ENCODE measurements at regions not wholly inside any gene's neighbourhood (a gene's known extent, or its start where the extent isn't known, plus 50 kb on each side); places are given as distances from the start of the nearest gene placed in this dataset.

DNA sequence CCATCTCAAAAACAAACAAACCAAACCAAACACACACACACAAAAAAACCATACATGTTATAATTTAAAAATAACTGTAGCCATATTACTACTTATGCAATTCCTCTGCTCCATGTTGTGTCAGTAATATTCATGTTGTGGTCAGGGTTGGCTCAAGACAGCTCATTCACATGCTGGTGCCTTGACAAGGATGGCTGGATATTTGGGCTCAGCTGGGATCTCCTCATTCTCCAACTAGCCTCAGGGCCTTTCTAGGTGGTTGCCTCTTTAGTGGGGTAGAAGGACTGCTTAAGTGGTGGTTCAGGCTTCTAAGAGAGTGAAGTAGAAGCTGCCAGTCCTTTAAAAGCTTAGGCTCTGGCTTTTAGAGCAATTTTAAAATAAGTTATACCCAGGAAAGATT is 189.3 kb downstream of the ADRA2A start:
- TF ChIP-seq, protein P1, sequence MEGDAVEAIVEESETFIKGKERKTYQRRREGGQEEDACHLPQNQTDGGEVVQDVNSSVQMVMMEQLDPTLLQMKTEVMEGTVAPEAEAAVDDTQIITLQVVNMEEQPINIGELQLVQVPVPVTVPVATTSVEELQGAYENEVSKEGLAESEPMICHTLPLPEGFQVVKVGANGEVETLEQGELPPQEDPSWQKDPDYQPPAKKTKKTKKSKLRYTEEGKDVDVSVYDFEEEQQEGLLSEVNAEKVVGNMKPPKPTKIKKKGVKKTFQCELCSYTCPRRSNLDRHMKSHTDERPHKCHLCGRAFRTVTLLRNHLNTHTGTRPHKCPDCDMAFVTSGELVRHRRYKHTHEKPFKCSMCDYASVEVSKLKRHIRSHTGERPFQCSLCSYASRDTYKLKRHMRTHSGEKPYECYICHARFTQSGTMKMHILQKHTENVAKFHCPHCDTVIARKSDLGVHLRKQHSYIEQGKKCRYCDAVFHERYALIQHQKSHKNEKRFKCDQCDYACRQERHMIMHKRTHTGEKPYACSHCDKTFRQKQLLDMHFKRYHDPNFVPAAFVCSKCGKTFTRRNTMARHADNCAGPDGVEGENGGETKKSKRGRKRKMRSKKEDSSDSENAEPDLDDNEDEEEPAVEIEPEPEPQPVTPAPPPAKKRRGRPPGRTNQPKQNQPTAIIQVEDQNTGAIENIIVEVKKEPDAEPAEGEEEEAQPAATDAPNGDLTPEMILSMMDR (IDR thresholded peaks at IDR 0.05), result no peak

DNA sequence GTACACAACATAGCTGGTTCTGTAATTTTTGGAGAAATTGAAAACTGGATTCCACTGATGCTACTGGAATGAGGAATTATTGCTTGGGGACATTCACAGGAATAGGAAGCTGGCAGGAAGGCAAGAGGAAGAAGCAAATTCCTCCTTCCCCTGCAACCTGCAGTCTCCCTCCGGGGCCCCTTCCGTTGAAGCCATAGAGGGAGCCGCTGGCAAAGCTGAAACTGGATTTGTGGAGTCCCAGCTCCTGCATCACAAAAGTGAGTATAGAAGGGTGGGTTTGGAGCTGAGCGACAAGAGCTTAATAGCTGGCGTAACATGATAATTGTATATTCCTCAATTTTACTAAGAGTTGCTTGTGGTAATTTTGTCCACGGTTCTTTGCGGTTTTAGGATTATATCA is 190.8 kb downstream of the ADRA2A start:
- TF ChIP-seq, protein P1 (IDR thresholded peaks at IDR 0.05), result no peak

DNA sequence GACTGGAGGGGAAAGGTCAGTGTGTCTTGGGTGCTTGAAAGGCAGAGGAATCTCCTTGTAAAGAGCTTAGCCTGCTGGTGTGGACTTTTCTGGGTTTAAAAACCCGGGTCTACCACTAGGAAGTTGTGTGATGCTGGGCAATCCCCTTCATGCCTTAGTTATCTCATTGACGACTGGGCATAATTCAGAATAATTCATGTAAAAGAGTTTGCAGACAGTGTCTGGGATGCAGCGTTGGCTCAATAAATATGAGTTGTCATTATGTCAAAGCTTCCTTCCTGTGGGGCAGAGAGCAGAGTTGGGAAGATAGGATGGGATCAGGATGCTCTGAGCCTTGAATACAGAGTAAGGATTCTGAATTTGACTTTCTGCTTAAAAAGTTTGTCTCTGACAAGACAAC is 196.4 kb downstream of the ADRA2A start:
- TF ChIP-seq, protein P1 (IDR thresholded peaks at IDR 0.05), result no peak

DNA sequence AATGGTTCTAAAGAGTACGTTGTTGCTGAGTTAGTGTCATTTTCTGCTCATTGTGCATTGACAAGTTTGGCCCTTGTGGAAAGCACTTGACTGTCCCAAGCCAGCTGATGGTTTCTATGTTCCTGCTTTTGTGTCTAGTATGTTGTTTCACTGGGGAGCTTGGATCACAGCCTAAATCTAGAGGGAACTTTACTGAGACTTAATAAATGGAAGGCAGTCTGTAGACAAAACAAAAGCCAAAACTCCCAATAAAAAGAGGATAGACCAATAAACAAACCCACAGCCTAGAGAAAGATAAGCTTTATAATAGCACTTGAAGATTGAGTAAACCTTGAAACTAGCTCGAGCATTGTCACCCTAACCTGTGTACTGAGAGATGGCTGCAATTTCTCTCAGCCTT is 196.8 kb downstream of the ADRA2A start:
- TF ChIP-seq, protein P1 (IDR thresholded peaks at IDR 0.05), result no peak

DNA sequence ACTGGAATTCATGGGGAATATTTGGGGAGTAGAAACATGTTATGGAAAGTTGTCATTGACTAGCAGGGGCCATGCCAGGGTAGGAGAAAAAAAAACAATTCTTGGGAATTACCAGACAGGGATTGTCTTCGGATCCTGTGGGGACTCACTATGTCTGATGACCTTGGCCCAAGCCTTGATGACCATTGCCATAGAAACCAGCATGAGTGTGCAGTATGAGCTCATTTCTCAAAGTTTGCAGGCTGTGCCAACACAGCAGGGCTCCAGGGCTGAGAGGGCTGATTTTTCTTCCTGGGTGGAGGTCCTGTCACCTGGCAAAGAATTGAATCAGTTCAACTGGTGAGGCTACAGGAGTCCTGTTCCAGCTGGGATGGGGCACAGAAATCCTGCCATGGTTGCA is 198.3 kb downstream of the ADRA2A start:
- TF ChIP-seq, protein P1 (IDR thresholded peaks at IDR 0.05), result no peak

DNA sequence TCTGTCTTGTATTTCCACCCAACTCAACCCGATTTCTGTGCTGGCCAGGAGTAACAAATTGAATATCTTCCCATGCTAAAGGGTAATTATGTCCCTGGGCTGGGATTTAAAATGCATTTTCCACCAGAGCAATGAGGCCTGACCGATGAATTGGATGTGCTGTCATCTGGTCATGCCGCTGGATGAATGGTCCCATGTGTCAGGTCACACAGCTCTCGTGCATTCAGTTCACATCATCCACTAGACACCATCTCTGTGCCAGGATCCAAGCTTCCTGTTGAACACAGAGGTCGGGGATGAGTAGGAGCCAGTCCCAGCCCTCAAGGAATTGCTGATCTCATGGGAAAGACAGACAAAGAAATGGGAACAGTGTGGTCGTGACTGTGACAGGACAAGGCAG is 200.8 kb downstream of the ADRA2A start:
- TF ChIP-seq, protein P1 (IDR thresholded peaks at IDR 0.05), result no peak

DNA sequence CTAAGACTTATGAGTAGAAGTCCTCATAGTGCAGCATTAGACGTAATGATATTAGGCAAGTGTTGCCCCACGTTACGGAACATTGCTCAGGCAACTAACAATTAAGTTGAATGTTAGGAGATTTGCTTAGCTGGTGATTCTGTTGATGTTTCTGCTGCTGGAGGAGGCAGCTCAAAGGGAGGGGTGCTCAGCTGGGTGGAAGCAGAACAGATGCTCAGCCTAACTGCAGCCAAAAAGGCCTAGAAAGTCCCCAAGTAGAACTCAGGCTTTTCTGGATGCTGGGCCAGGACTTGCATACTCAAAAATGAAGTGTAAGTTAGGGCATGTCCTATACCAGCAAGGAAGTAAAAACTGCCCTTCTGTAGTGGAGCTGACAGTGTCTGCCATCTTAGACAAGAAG is 201.4 kb downstream of the ADRA2A start:
- TF ChIP-seq, protein P1 (IDR thresholded peaks at IDR 0.05), result no peak

DNA sequence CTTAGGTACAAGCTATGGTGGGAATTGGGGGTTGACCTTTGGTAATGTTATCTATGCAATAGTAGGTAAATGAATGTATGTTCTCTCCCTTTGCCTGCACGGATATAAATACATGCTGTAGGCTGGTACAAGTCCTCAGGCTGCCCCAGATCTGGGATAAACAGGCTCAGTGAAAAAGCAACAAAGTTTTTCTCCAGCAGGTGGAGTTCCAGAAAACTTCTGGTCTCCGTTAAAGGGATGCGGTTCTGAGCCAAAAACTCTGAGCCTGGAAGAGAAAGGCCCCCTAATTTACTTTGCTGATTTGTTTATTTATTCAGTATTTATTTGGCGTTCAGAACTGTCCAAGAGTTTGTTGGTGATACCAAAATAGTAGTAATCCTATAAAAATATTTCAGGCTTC is 204.7 kb downstream of the ADRA2A start:
- TF ChIP-seq, protein P1 (IDR thresholded peaks at IDR 0.05), result peak; percentile 59

Measured in LNCAP (cell line).